Head of caudate nucleus (tissue), 42 donors: ENCODE measurements at regions not wholly inside any gene's neighbourhood (a gene's known extent, or its start where the extent isn't known, plus 50 kb on each side); places are given as distances from the start of the nearest gene placed in this dataset.
"Not testable (repeated sequence)": the region's sequence is repeated elsewhere in the genome, so short reads cannot be mapped to it uniquely, and the experiment has no call there.

Experiments used
- DNase-seq, 42 donors: peaks; one replicate each; pipeline versions ENCODE4 v3.0.0 to v3.0.0-alpha.2; 2020 to 2021; ENCODE audit warnings: mixed read lengths in 7 of 42
- intact Hi-C: fragments of 100-400 bp; cut with DNase I; formaldehyde crosslinking; loops from one replicate; pipeline ENCODE4 v1.15.0; 2022

- intact Hi-C loops: no loop called here
Measured at GRCh38 chr6:81384921-81385320, 367.6 kb downstream of the TENT5A start.

GRCh38 chr6:81383472-81383871 lies 369.0 kb downstream of the TENT5A start:
- intact Hi-C loops: no loop called here
- no peak for DNase-seq

More at GRCh38 chr6:81384921-81385320, 367.6 kb downstream of the TENT5A start:
- no peak for DNase-seq

DNA sequence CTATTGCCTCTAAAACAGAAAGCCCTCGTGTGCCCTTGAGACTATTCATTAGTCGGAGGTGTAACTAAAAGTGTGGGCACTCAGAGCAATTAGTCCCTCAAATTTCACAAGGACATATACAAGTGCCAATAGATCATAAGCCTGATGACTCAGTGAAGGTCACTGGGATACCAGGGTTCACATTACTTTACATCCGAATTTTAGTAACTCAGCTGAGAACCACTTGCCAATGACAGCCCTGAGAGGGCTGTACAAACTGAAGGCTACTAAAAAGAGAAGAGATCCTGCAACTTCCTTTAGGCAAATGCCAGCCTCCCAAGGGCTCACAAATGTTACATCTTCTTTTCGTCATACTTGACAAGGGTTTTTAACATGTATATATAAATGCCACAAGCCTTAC lies 369.6 kb downstream of the TENT5A start:
- DNase-seq: no peak
- intact Hi-C loops: no loop called here

DNA sequence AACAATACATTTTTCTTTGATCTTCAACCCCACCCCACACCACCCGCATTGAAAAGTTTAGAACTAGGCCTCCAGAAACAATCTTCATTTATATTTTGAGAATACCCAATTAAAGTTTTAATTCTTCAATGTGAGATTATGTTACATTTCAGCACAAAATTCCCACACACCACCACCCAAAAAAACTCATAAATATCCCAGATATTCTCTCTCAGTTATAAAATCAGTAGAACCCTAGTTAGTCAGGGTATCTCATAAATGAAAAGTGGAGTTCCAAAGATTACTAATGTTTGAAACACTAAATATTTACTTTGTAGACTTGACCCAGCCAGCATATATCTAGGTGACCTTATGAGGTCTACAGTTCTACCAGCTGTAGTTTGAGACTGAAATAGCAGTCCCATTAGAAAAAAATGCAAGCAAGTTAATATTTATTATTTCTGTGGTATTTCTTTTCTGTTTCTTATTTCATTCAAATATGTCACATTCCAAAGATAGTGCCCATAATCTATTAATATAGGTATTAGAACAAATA lies 371.0 kb downstream of the TENT5A start:
- intact Hi-C loops: no loop called here
- DNase-seq: no peak

GRCh38 chr6:81380718-81381338 lies 371.7 kb downstream of the TENT5A start:
- intact Hi-C loops: no loop called here
- DNase-seq: no peak

DNA sequence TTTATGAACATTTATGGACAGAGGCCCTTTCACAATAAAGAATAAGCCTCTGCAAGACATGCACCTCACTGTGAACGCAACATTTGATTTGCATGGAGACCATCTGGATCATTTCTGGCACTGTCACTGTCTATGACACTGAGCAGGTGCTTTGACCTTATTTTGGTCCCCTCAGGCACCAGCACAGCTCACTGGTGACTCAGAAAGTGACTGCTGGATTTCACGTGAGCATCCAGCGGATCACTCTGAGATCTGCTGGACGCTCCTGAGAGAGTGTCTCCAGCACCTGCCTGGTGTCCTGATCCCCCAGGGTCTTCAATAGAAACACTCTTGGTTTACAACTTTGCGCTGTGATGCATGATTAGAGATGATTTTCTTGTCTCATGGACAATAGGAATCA lies 375.7 kb downstream of the TENT5A start:
- intact Hi-C loops: no loop called here

GRCh38 chr6:81373414-81373813 lies 379.1 kb downstream of the TENT5A start:
- intact Hi-C loops: no loop called here
- DNase-seq: no peak

More for the DNA sequence above, 375.7 kb downstream of the TENT5A start:
- no peak for DNase-seq

GRCh38 chr6:81371930-81372329 lies 380.6 kb downstream of the TENT5A start:
- no peak for DNase-seq
- intact Hi-C loops: no loop called here

GRCh38 chr6:81366972-81367371 lies 385.5 kb downstream of the TENT5A start:
- DNase-seq: no peak
- intact Hi-C loops: no loop called here

DNA sequence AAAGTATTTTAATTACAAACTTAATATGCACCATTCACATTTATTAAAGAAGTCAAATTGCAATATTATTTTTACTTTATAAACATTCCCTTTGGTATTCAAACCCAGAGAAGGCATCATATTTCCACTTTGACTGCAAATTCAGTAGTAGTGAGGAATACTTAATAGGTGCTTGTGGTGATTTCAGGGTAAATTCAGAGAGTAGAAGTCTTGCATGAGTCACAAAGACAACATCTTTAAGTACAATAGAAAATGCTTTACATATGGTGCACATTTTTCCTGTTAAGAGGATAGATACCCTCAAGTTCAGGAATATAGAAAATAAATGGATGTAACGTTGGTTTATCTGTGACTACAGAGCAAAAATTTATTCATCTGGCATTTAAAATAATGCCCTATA lies 390.2 kb downstream of the TENT5A start:
- no peak for DNase-seq
- intact Hi-C loops: no loop called here

- intact Hi-C loops: no loop called here
- DNase-seq: no peak
Measured at GRCh38 chr6:81353262-81353661, 399.2 kb downstream of the TENT5A start.

- DNase-seq, intact Hi-C loops: not testable (repeated sequence)
Measured at GRCh38 chr6:81344026-81344425, 408.5 kb downstream of the TENT5A start.

GRCh38 chr6:81340946-81341345 lies 411.5 kb downstream of the TENT5A start:
- no peak for DNase-seq
- intact Hi-C loops: no loop called here

GRCh38 chr6:81331526-81331925 lies 421.0 kb downstream of the TENT5A start:
- no peak for DNase-seq

DNA sequence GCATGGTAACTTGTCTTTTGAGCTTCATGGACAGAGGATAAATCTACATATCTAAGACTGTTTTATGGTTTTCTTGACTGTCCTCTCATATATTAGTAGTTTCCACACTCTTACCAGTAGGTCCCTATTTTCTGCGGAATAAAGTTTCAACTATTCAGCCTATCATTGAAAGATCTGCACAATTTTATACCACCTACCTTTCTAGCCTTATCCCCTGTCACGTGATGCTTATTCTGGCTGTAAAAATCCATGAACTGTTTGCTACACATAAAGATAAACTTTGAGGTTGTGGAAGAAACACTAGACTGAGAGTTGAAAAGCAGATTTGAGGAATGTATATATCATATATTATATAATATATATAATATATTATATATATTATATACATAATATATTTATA lies 423.8 kb downstream of the TENT5A start:
- intact Hi-C loops: no loop called here
- DNase-seq: no peak

More at GRCh38 chr6:81331526-81331925, 421.0 kb downstream of the TENT5A start:
- intact Hi-C loops: no loop called here

DNA sequence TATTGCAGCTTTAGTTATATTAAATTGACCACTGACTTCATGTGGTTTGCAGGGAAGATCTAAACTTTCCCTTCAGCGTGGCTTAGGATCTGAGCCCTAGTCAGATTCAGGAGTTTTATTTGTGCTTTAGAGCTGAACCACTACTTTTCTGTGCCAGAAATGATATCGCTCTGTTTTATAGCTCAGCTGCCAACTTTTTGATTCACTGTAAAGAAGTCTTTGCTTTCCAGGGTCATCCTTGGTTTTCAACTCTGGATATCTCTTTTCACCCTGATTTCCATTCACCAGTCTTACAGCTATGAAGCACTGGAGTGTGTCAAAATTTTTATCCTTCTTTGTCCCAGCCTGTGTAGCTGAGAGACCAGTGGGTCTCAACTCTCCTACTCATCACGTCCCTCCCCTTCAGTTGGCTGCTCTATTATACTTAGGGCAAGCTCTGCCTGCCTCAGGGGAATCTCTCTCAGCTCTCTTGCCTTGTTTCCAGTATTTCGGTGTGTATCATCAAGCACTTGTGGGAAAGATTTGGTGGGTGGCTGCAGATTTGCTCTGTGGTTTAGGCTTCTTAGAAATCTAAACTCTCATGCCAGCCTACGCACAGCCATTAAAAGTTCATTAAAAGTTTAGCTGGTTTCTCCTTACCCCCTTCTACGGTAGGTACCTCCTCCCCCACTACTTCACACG lies 425.5 kb downstream of the TENT5A start:
- intact Hi-C loops: no loop called here
- DNase-seq: peak in 13 of 42 donors; percentile 1 to 55 (median 13)

DNA sequence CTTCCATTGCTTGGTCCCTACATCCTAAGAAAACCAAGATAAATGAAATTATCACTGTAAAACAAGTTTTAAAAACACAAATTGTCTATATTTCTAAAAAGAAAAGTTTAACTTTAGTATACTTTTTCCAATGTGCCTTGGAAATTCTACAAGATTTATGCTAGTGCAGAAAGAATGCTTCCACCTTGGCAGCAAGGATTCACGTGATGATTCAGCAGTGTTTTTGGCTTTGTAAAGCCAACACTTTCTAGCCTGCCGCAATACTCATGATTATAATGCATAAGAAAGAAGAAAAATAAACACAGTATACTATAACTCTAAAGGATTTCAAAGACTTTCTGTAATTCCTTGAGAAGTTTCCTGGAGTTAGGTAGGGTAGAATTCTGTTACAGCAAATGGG lies 442.7 kb downstream of the TENT5A start:
- intact Hi-C loops: no loop called here
- no peak for DNase-seq

DNA sequence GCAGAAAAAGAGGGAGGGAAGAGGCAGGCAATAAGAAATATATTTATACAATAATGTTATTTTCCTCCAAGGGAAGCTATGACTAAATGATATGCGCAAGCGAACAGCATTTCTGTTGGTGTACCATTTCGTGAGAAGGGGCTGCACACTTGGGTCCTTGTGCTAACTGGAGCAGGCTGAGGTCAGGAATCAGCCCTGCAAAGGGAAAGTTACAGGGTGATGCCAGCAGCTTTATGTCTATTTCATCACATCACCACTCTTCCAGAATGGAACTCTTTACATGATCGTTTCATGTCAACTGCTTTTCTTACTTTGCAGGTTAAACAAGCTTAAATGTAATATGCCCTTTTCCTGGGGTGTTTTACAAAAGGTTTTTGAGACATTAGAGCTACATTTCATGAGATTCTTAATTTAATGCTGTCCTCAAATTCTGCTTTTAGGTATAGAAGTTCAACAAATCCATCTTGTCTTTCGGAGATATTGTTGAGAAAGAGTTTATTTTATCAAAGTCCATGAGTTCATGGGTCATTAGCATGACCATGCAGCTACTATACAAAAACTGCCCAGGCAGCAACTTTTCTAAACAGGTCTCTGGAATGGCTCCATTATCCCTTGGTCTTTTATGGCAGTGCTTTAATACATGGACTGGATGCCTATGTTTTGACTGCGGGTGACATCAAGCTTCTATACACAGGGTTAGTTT lies 443.8 kb downstream of the TENT5A start:
- DNase-seq: no peak
- intact Hi-C loops: no loop called here

DNA sequence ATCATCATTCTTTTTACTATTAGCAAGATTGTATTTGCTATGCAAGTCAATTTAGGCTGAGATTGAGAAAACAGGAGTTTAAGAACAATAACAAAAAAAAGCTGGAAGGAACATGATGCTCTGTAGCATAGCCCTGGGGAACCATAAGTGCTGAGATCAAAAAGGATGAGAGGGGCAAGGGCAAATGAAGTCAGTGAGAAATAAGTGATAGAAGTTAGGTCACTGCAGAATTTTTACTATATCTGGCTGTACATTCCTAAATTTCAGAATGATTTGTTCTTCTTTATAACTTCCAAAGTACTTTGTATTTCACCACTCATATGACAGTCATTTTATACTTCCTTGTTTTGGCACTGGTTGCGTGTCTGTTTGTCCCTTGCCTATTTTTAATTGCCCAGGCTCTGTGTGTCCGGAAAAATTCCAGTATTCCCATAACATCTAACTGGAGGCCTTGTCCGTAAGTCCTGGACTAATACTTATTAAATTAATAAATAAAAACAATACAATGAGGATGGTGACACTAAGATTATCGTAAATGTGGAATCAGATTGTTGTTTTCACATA lies 444.7 kb downstream of the TENT5A start:
- intact Hi-C loops: no loop called here
- DNase-seq: no peak

GRCh38 chr6:81304466-81304865 lies 448.0 kb downstream of the TENT5A start:
- intact Hi-C loops: no loop called here
- no peak for DNase-seq
